ENCODE measurements at regions not wholly inside any gene's neighbourhood (a gene's known extent, or its start where the extent isn't known, plus 50 kb on each side); places are given as distances from the start of the nearest gene placed in this dataset.

- no peak for TF ChIP-seq EZH2 (IDR thresholded peaks at IDR 0.05; ENCODE audit: borderline replicate concordance)
- no peak for TF ChIP-seq CTCF (IDR thresholded peaks at IDR 0.05; ENCODE audit: poor library complexity)
These were observed 59.0 kb upstream of the RBFOX3 start for GRCh38 chr17:79669861-79670260.
